ENCODE measurements at regions not wholly inside any gene's neighbourhood (a gene's known extent, or its start where the extent isn't known, plus 50 kb on each side); places are given as distances from the start of the nearest gene placed in this dataset.
"Not testable (repeated sequence)": the region's sequence is repeated elsewhere in the genome, so short reads cannot be mapped to it uniquely, and the experiment has no call there.

- TF ChIP-seq SPI1 (IDR thresholded peaks at IDR 0.05; ENCODE audit: borderline replicate concordance, low read depth) (no peak), REST (IDR thresholded peaks at IDR 0.05; ENCODE audit: insufficient replicate concordance, low read depth) (no peak), GABPA (IDR thresholded peaks at IDR 0.05; ENCODE audit: low read depth) (no peak), CTCF (IDR thresholded peaks at IDR 0.05; ENCODE audit: insufficient read depth, low read length) (no peak), POLR2AphosphoS5 (IDR thresholded peaks at IDR 0.05; ENCODE audit: low read depth) (no peak)
- Histone ChIP-seq H3K27me3 (ENCODE audit: insufficient read depth, poor library complexity, severe bottlenecking) (no peaks in the 10 kb centered on the region), H3K4me3 (replicated peaks; ENCODE audit: insufficient read depth, low read length) (no peak overlapping the region), H3K27ac (replicated peaks) (no peak overlapping the region)
- no peak for DNase-seq (ENCODE audit: low read depth in 1 of 2, low spot score in 1 of 2)
These were observed 142.3 kb upstream of the F9 start for GRCh38 chrX:139388254-139388653.

- DNase-seq (ENCODE audit: low read depth in 1 of 2, low spot score in 1 of 2) = no peak
- no peak overlapping the region for H3K27ac ChIP-seq (replicated peaks)
- TF ChIP-seq SPI1 (IDR thresholded peaks at IDR 0.05; ENCODE audit: borderline replicate concordance, low read depth) (no peak), POLR2AphosphoS5 (IDR thresholded peaks at IDR 0.05; ENCODE audit: low read depth) (no peak), GABPA (IDR thresholded peaks at IDR 0.05; ENCODE audit: low read depth) (no peak), REST (IDR thresholded peaks at IDR 0.05; ENCODE audit: insufficient replicate concordance, low read depth) (no peak), CTCF (IDR thresholded peaks at IDR 0.05; ENCODE audit: insufficient read depth, low read length) (no peak)
- H3K4me3 ChIP-seq (replicated peaks; ENCODE audit: insufficient read depth, low read length) = no peak overlapping the region
- H3K27me3 ChIP-seq (ENCODE audit: insufficient read depth, poor library complexity, severe bottlenecking) = no peaks in the 10 kb centered on the region
These were observed 148.0 kb upstream of the F9 start for GRCh38 chrX:139382529-139382928.

GRCh38 chrX:139376547-139376946 is 154.0 kb upstream of the F9 start:
- not testable (repeated sequence) for H3K27ac ChIP-seq (replicated peaks); H3K27me3 ChIP-seq (ENCODE audit: insufficient read depth, poor library complexity, severe bottlenecking); DNase-seq (ENCODE audit: low read depth in 1 of 2, low spot score in 1 of 2); H3K4me3 ChIP-seq (replicated peaks; ENCODE audit: insufficient read depth, low read length)

GRCh38 chrX:139360356-139360755 is 170.2 kb upstream of the F9 start:
- TF ChIP-seq POLR2AphosphoS5 (IDR thresholded peaks at IDR 0.05; ENCODE audit: low read depth) (no peak), REST (IDR thresholded peaks at IDR 0.05; ENCODE audit: insufficient replicate concordance, low read depth) (no peak), SPI1 (IDR thresholded peaks at IDR 0.05; ENCODE audit: borderline replicate concordance, low read depth) (no peak), CTCF (IDR thresholded peaks at IDR 0.05; ENCODE audit: insufficient read depth, low read length) (no peak), GABPA (IDR thresholded peaks at IDR 0.05; ENCODE audit: low read depth) (no peak)
- Histone ChIP-seq H3K4me3 (replicated peaks; ENCODE audit: insufficient read depth, low read length) (no peak overlapping the region), H3K27me3 (ENCODE audit: insufficient read depth, poor library complexity, severe bottlenecking) (no peaks in the 10 kb centered on the region), H3K27ac (replicated peaks) (no peak overlapping the region)
- DNase-seq (ENCODE audit: low read depth in 1 of 2, low spot score in 1 of 2) = no peak

GRCh38 chrX:139342594-139342991 is 187.9 kb upstream of the F9 start:
- H3K4me3 ChIP-seq (replicated peaks; ENCODE audit: insufficient read depth, low read length); H3K27me3 ChIP-seq (ENCODE audit: insufficient read depth, poor library complexity, severe bottlenecking); H3K27ac ChIP-seq (replicated peaks); DNase-seq (ENCODE audit: low read depth in 1 of 2, low spot score in 1 of 2): not testable (repeated sequence)

- not testable (repeated sequence) for DNase-seq (ENCODE audit: low read depth in 1 of 2, low spot score in 1 of 2); H3K4me3 ChIP-seq (replicated peaks; ENCODE audit: insufficient read depth, low read length); H3K27me3 ChIP-seq (ENCODE audit: insufficient read depth, poor library complexity, severe bottlenecking); H3K27ac ChIP-seq (replicated peaks)
These were observed 188.5 kb upstream of the F9 start for GRCh38 chrX:139341855-139342593.

All from HL-60 (cell line).